ENCODE measurements at regions not wholly inside any gene's neighbourhood (a gene's known extent, or its start where the extent isn't known, plus 50 kb on each side); places are given as distances from the start of the nearest gene placed in this dataset.

- no peak for TF ChIP-seq POLR2A (IDR thresholded peaks at IDR 0.05; ENCODE audit: low read depth, low read length)
- FAIRE-seq (peak; percentile 36), DNase-seq (ENCODE audit: insufficient read length, low spot score) (no peak)
Measured at GRCh38 chr5:164060786-164061355, 555.5 kb downstream of the MAT2B start.

- no peak for TF ChIP-seq POLR2A (IDR thresholded peaks at IDR 0.05; ENCODE audit: low read depth, low read length)
- no peak for FAIRE-seq
- DNase-seq (ENCODE audit: insufficient read length, low spot score) = no peak
Measured at GRCh38 chr5:164062304-164062703, 556.9 kb downstream of the MAT2B start.

- FAIRE-seq (no peak), DNase-seq (ENCODE audit: insufficient read length, low spot score) (no peak)
- TF ChIP-seq POLR2A (IDR thresholded peaks at IDR 0.05; ENCODE audit: low read depth, low read length) = no peak
Measured at GRCh38 chr5:164065266-164065665, 559.8 kb downstream of the MAT2B start.

GRCh38 chr5:164071671-164072070 is 566.3 kb downstream of the MAT2B start:
- no peak for TF ChIP-seq POLR2A (IDR thresholded peaks at IDR 0.05; ENCODE audit: low read depth, low read length)
- no peak for DNase-seq (ENCODE audit: insufficient read length, low spot score)

GRCh38 chr5:164073081-164073480 is 567.7 kb downstream of the MAT2B start:
- TF ChIP-seq POLR2A (IDR thresholded peaks at IDR 0.05; ENCODE audit: low read depth, low read length) = no peak
- FAIRE-seq (no peak), DNase-seq (ENCODE audit: insufficient read length, low spot score) (no peak)

More at GRCh38 chr5:164071671-164072070, 566.3 kb downstream of the MAT2B start:
- FAIRE-seq = no peak

- FAIRE-seq = no peak
- no peak for DNase-seq (ENCODE audit: insufficient read length, low spot score)
- TF ChIP-seq POLR2A (IDR thresholded peaks at IDR 0.05; ENCODE audit: low read depth, low read length) = no peak
Measured at GRCh38 chr5:164076556-164076955, 571.1 kb downstream of the MAT2B start.

GRCh38 chr5:164090358-164090757 is 584.9 kb downstream of the MAT2B start:
- no peak for DNase-seq (ENCODE audit: insufficient read length, low spot score)
- TF ChIP-seq POLR2A (IDR thresholded peaks at IDR 0.05; ENCODE audit: low read depth, low read length) = no peak

GRCh38 chr5:164091836-164092235 is 586.4 kb downstream of the MAT2B start:
- FAIRE-seq (no peak), DNase-seq (ENCODE audit: insufficient read length, low spot score) (no peak)
- no peak for TF ChIP-seq POLR2A (IDR thresholded peaks at IDR 0.05; ENCODE audit: low read depth, low read length)

More at GRCh38 chr5:164090358-164090757, 584.9 kb downstream of the MAT2B start:
- FAIRE-seq = no peak

- TF ChIP-seq POLR2A (IDR thresholded peaks at IDR 0.05; ENCODE audit: low read depth, low read length) = no peak
- FAIRE-seq = no peak
Measured at GRCh38 chr5:164094291-164094690, 588.9 kb downstream of the MAT2B start.

GRCh38 chr5:164097749-164098148 is 592.3 kb downstream of the MAT2B start:
- TF ChIP-seq POLR2A (IDR thresholded peaks at IDR 0.05; ENCODE audit: low read depth, low read length) = no peak
- no peak for FAIRE-seq
- no peak for DNase-seq (ENCODE audit: insufficient read length, low spot score)

More at GRCh38 chr5:164094291-164094690, 588.9 kb downstream of the MAT2B start:
- no peak for DNase-seq (ENCODE audit: insufficient read length, low spot score)

- no peak for FAIRE-seq
- DNase-seq (ENCODE audit: insufficient read length, low spot score) = no peak
- TF ChIP-seq POLR2A (IDR thresholded peaks at IDR 0.05; ENCODE audit: low read depth, low read length) = no peak
Measured at GRCh38 chr5:164098531-164098930, 593.1 kb downstream of the MAT2B start.

GRCh38 chr5:164098979-164099378 is 593.6 kb downstream of the MAT2B start:
- no peak for TF ChIP-seq POLR2A (IDR thresholded peaks at IDR 0.05; ENCODE audit: low read depth, low read length)
- FAIRE-seq = no peak
- DNase-seq (ENCODE audit: insufficient read length, low spot score) = no peak

- FAIRE-seq (no peak), DNase-seq (ENCODE audit: insufficient read length, low spot score) (no peak)
- TF ChIP-seq POLR2A (IDR thresholded peaks at IDR 0.05; ENCODE audit: low read depth, low read length) = no peak
Measured at GRCh38 chr5:164115420-164115819, 610.0 kb downstream of the MAT2B start.

- DNase-seq (ENCODE audit: insufficient read length, low spot score) (no peak), FAIRE-seq (no peak)
- TF ChIP-seq POLR2A (IDR thresholded peaks at IDR 0.05; ENCODE audit: low read depth, low read length) = no peak
Measured at GRCh38 chr5:164119806-164120447, 614.5 kb downstream of the MAT2B start.

- no peak for FAIRE-seq
- no peak for DNase-seq (ENCODE audit: insufficient read length, low spot score)
- no peak for TF ChIP-seq POLR2A (IDR thresholded peaks at IDR 0.05; ENCODE audit: low read depth, low read length)
Measured at GRCh38 chr5:164127527-164127926, 622.1 kb downstream of the MAT2B start.

Measured in H54 (cell line).